ENCODE measurements at regions not wholly inside any gene's neighbourhood (a gene's known extent, or its start where the extent isn't known, plus 50 kb on each side); places are given as distances from the start of the nearest gene placed in this dataset.

GRCh38 chr2:34353509-34354113 lies 754.5 kb upstream of the FAM98A start:
- DNase-seq: no peak

- no peak for DNase-seq
Observed at GRCh38 chr2:34349527-34349926, 750.4 kb upstream of the FAM98A start.

- no peak for DNase-seq
Observed at GRCh38 chr2:34345030-34345429, 745.9 kb upstream of the FAM98A start.

GRCh38 chr2:34340307-34340706 lies 741.2 kb upstream of the FAM98A start:
- DNase-seq: no peak

- DNase-seq: no peak
Observed at GRCh38 chr2:34337735-34338134, 738.6 kb upstream of the FAM98A start.

GRCh38 chr2:34332813-34333212 lies 733.7 kb upstream of the FAM98A start:
- no peak for DNase-seq

- no peak for DNase-seq
Observed at GRCh38 chr2:34320056-34320455, 721.0 kb upstream of the FAM98A start.

- no peak for DNase-seq
Observed at GRCh38 chr2:34317797-34318196, 718.7 kb upstream of the FAM98A start.

- no peak for DNase-seq
Observed at GRCh38 chr2:34316788-34317187, 717.7 kb upstream of the FAM98A start.

- DNase-seq: no peak
Observed at GRCh38 chr2:34311816-34312215, 712.7 kb upstream of the FAM98A start.

- no peak for DNase-seq
Observed at GRCh38 chr2:34308140-34308539, 709.0 kb upstream of the FAM98A start.

- no peak for DNase-seq
Observed at GRCh38 chr2:34307636-34308035, 708.5 kb upstream of the FAM98A start.

- DNase-seq: no peak
Observed at GRCh38 chr2:34306745-34307144, 707.6 kb upstream of the FAM98A start.

GRCh38 chr2:34305587-34305986 lies 706.5 kb upstream of the FAM98A start:
- DNase-seq: no peak

- DNase-seq: no peak
Observed at GRCh38 chr2:34294961-34295360, 695.9 kb upstream of the FAM98A start.

- DNase-seq: no peak
Observed at GRCh38 chr2:34291076-34291475, 692.0 kb upstream of the FAM98A start.

GRCh38 chr2:34288016-34288415 lies 688.9 kb upstream of the FAM98A start:
- DNase-seq: no peak

- no peak for DNase-seq
Observed at GRCh38 chr2:34280606-34281005, 681.5 kb upstream of the FAM98A start.

- DNase-seq: no peak
Observed at GRCh38 chr2:34266908-34267697, 668.0 kb upstream of the FAM98A start.

- DNase-seq: no peak
Observed at GRCh38 chr2:34261701-34262100, 662.6 kb upstream of the FAM98A start.

- DNase-seq: no peak
Observed at GRCh38 chr2:34254272-34254878, 655.3 kb upstream of the FAM98A start.

- no peak for DNase-seq
Observed at GRCh38 chr2:34252111-34252510, 653.0 kb upstream of the FAM98A start.

GRCh38 chr2:34251578-34251977 lies 652.5 kb upstream of the FAM98A start:
- no peak for DNase-seq

GRCh38 chr2:34244195-34244594 lies 645.1 kb upstream of the FAM98A start:
- DNase-seq: no peak

Data from inflammatory macrophage treated with lipopolysaccharide for 1 hour (primary cell).